ENCODE measurements at regions not wholly inside any gene's neighbourhood (a gene's known extent, or its start where the extent isn't known, plus 50 kb on each side); places are given as distances from the start of the nearest gene placed in this dataset.

DNA sequence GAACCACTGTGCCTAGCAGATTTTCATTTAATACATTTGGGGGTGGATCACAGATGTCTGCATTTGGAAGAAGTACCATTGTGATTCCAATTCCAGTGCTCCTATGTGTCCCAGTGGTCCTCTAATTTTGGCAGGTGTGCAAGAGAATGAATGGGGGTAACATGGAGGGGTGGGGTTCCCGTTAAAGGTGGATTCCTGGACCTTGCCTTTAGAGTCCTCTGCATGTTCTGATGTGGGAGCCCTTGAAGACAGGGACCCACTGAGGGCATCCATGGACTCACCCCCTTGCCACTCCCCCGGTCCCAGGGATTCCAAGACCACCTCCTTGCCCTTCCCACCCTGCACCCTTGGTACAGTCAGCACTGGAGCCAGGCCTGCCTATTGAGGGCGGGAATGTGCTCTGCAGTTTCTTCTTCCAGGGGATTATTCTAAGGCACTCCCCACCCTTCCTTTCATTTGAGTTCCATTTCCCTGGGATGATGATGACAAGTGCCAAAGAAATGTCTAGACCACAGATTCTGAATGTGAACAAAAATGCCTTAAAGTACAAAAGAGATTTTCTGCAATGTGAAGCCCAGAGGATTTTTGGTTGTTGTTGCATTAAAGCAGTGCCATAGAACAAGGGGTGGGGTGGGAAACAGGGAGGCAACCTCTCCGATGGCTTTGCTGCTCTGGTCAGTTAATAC lies 119.4 kb upstream of the PTCH1 start:
- H3K4me3 ChIP-seq: no peak overlapping the region
- peaks cover 0 to 5% (median 0%) of the 10 kb centered on the region in 4 donors for H3K27me3 ChIP-seq

GRCh38 chr9:95634536-95634935 lies 117.8 kb upstream of the PTCH1 start:
- Histone ChIP-seq H3K27me3 (peaks cover 0 to 5% (median 0%) of the 10 kb centered on the region in 4 donors), H3K36me3 (no peaks in the 10 kb centered on the region), H3K4me3 (no peak overlapping the region), H3K4me1 (no peaks in the 10 kb centered on the region), H3K27ac (replicated peaks in 1 of 4) (no peak overlapping the region), H3K9me3 (peaks cover 0 to 6% (median 4%) of the 10 kb centered on the region in 4 donors)
- TF ChIP-seq EP300 (IDR thresholded peaks at IDR 0.05): no peak
- TF ChIP-seq, protein P1, sequence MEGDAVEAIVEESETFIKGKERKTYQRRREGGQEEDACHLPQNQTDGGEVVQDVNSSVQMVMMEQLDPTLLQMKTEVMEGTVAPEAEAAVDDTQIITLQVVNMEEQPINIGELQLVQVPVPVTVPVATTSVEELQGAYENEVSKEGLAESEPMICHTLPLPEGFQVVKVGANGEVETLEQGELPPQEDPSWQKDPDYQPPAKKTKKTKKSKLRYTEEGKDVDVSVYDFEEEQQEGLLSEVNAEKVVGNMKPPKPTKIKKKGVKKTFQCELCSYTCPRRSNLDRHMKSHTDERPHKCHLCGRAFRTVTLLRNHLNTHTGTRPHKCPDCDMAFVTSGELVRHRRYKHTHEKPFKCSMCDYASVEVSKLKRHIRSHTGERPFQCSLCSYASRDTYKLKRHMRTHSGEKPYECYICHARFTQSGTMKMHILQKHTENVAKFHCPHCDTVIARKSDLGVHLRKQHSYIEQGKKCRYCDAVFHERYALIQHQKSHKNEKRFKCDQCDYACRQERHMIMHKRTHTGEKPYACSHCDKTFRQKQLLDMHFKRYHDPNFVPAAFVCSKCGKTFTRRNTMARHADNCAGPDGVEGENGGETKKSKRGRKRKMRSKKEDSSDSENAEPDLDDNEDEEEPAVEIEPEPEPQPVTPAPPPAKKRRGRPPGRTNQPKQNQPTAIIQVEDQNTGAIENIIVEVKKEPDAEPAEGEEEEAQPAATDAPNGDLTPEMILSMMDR (IDR thresholded peaks at IDR 0.05): no peak
- TF ChIP-seq POLR2A (IDR thresholded peaks at IDR 0.05; ENCODE audit: low read depth): no peak
- no peak for TF ChIP-seq POLR2AphosphoS5 (IDR thresholded peaks at IDR 0.05)
- DNase-seq (ENCODE audit: extremely low spot score): no peak
- intact Hi-C loops (cut with DNase I): no loop called here
- 92% methylated on average over 5 of the region's 6 CpGs for WGBS

More for the DNA sequence above, 119.4 kb upstream of the PTCH1 start:
- no peak overlapping the region for H3K27ac ChIP-seq (replicated peaks in 1 of 4)
- TF ChIP-seq EP300 (IDR thresholded peaks at IDR 0.05) (no peak), POLR2A (IDR thresholded peaks at IDR 0.05; ENCODE audit: low read depth) (no peak), POLR2AphosphoS5 (IDR thresholded peaks at IDR 0.05) (no peak)
- TF ChIP-seq, protein P1 (IDR thresholded peaks at IDR 0.05): no peak
- 89% methylated on average over 3 of the region's 4 CpGs for WGBS
- H3K36me3 ChIP-seq: no peaks in the 10 kb centered on the region
- no peak for DNase-seq (ENCODE audit: extremely low spot score)
- no peaks in the 10 kb centered on the region for H3K4me1 ChIP-seq
- intact Hi-C loops (cut with DNase I): no loop called here
- peaks cover 0 to 6% (median 4%) of the 10 kb centered on the region in 4 donors for H3K9me3 ChIP-seq

GRCh38 chr9:95634114-95634513 lies 117.3 kb upstream of the PTCH1 start:
- Histone ChIP-seq H3K9me3 (peaks cover 0 to 6% (median 4%) of the 10 kb centered on the region in 4 donors), H3K36me3 (no peaks in the 10 kb centered on the region), H3K27ac (replicated peaks in 1 of 4) (no peak overlapping the region), H3K4me1 (no peaks in the 10 kb centered on the region), H3K27me3 (peaks cover 0 to 5% (median 0%) of the 10 kb centered on the region in 4 donors), H3K4me3 (no peak overlapping the region)
- TF ChIP-seq POLR2AphosphoS5 (IDR thresholded peaks at IDR 0.05): no peak
- TF ChIP-seq, protein P1 (IDR thresholded peaks at IDR 0.05): no peak
- no peak for TF ChIP-seq EP300 (IDR thresholded peaks at IDR 0.05)
- no peak for TF ChIP-seq POLR2A (IDR thresholded peaks at IDR 0.05; ENCODE audit: low read depth)
- 89% methylated on average over 4 of the region's 4 CpGs for WGBS
- intact Hi-C loops (cut with DNase I): no loop called here
- DNase-seq (ENCODE audit: extremely low spot score): no peak

GRCh38 chr9:95629585-95629984 lies 112.8 kb upstream of the PTCH1 start:
- intact Hi-C loops (cut with DNase I): no loop called here
- no peak for DNase-seq (ENCODE audit: extremely low spot score)
- Histone ChIP-seq H3K4me1 (peaks cover 0 to 6% (median 0%) of the 10 kb centered on the region in 4 donors), H3K27ac (replicated peaks in 1 of 4) (no peak overlapping the region), H3K27me3 (peaks cover 0 to 4% (median 0%) of the 10 kb centered on the region in 4 donors), H3K4me3 (no peak overlapping the region), H3K36me3 (no peaks in the 10 kb centered on the region), H3K9me3 (no peaks in the 10 kb centered on the region)
- 92% methylated on average over 6 of the region's 6 CpGs for WGBS
- TF ChIP-seq POLR2AphosphoS5 (IDR thresholded peaks at IDR 0.05): no peak
- TF ChIP-seq POLR2A (IDR thresholded peaks at IDR 0.05; ENCODE audit: low read depth): no peak
- no peak for TF ChIP-seq EP300 (IDR thresholded peaks at IDR 0.05)
- TF ChIP-seq, protein P1 (IDR thresholded peaks at IDR 0.05): no peak
